NB4 (cell line): ENCODE measurements at regions not wholly inside any gene's neighbourhood (a gene's known extent, or its start where the extent isn't known, plus 50 kb on each side); places are given as distances from the start of the nearest gene placed in this dataset.

ENCODE experiments used
- MYC ChIP-seq: IDR thresholded peaks from 2 replicates; pipeline ENCODE4 v1.6.1; 2011; ENCODE audit warnings: low read depth, low read length
- POLR2A ChIP-seq: IDR thresholded peaks from 2 replicates; pipeline ENCODE4 v1.6.1; 2011; ENCODE audit warnings: mild to moderate bottlenecking; ENCODE audit not compliant: insufficient read length; ENCODE audit errors: extremely low read depth
- TF ChIP-seq, protein P1 (sequence below): IDR thresholded peaks from one replicate; pipeline ENCODE4 v1.5.1; 2012; ENCODE audit warnings: low read depth, low read length
- TF ChIP-seq, protein P2 (sequence below): IDR thresholded peaks from 2 replicates; pipeline ENCODE4 v1.6.1; 2011; ENCODE audit warnings: low read depth, low read length

DNA sequence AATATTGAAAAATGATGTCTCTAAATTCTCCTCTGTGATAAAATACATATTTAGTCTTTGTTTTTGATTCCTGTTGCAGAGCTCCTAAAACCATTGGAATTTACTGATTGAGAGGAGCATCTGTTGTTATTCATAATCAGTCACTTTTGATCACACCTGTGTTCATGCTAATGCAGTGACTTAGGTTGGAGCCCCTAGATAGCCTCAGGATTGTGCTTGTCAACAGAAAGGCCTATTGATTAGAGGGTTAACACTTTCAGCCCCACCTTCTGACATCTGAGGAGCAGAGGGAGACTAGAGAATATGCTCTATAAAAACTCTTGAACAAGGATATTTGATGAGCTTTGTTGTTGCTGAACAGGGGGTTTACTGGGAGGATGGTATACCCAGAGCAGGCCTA lies 409.5 kb upstream of the ADGRL3 start:
- TF ChIP-seq MYC, result no peak
- TF ChIP-seq, protein P1, sequence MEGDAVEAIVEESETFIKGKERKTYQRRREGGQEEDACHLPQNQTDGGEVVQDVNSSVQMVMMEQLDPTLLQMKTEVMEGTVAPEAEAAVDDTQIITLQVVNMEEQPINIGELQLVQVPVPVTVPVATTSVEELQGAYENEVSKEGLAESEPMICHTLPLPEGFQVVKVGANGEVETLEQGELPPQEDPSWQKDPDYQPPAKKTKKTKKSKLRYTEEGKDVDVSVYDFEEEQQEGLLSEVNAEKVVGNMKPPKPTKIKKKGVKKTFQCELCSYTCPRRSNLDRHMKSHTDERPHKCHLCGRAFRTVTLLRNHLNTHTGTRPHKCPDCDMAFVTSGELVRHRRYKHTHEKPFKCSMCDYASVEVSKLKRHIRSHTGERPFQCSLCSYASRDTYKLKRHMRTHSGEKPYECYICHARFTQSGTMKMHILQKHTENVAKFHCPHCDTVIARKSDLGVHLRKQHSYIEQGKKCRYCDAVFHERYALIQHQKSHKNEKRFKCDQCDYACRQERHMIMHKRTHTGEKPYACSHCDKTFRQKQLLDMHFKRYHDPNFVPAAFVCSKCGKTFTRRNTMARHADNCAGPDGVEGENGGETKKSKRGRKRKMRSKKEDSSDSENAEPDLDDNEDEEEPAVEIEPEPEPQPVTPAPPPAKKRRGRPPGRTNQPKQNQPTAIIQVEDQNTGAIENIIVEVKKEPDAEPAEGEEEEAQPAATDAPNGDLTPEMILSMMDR, result no peak
- TF ChIP-seq, protein P2, sequence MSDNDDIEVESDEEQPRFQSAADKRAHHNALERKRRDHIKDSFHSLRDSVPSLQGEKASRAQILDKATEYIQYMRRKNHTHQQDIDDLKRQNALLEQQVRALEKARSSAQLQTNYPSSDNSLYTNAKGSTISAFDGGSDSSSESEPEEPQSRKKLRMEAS, result no peak
- no peak for TF ChIP-seq POLR2A
